Keratinocyte (primary cell): ENCODE measurements at regions not wholly inside any gene's neighbourhood (a gene's known extent, or its start where the extent isn't known, plus 50 kb on each side); places are given as distances from the start of the nearest gene placed in this dataset.

ENCODE experiments used
- DNase-seq: peaks from one replicate; pipeline ENCODE4 v3.0.0-alpha.2; 2011; ENCODE audit warnings: low read depth, missing footprints, low spot score
- FAIRE-seq: peaks from 2 replicates; lab custom pipeline; 2011; peaks lifted over from hg19 to GRCh38; lab: Jason Lieb, UNC
- H2AFZ ChIP-seq: 2 replicates; pipeline ENCODE4 v1.6.0; 2012; ENCODE audit warnings: low read length, control low read depth, inconsistent platforms; ENCODE audit not compliant: control insufficient read depth
- H3K27ac ChIP-seq: 2 replicates; pipeline ENCODE4 v1.5.1; 2011; ENCODE audit warnings: low read length; ENCODE audit not compliant: control insufficient read depth, insufficient read depth
- H3K27me3 ChIP-seq: 3 replicates; pipeline ENCODE4 v1.6.0; 2011; ENCODE audit warnings: low read length; ENCODE audit not compliant: control insufficient read depth, insufficient read depth; ENCODE audit errors: extremely low read depth
- H3K36me3 ChIP-seq, 2 experiments: 2 replicates in 1 of 2; 3 replicates in 1 of 2; pipeline ENCODE4 v1.5.1; 2011; ENCODE audit warnings: low read length in 2 of 2, mild to moderate bottlenecking in 1 of 2; ENCODE audit not compliant: control insufficient read depth in 2 of 2, insufficient read depth in 2 of 2; ENCODE audit errors: extremely low read depth in 1 of 2
- H3K4me1 ChIP-seq: 3 replicates; pipeline ENCODE4 v1.5.1; 2011; ENCODE audit warnings: low read length; ENCODE audit not compliant: control insufficient read depth, insufficient read depth; ENCODE audit errors: extremely low read depth
- H3K4me2 ChIP-seq: 3 replicates; pipeline ENCODE4 v1.6.0; 2011; ENCODE audit warnings: low read depth, low read length; ENCODE audit not compliant: control insufficient read depth, insufficient read depth; ENCODE audit errors: extremely low read depth
- H3K4me3 ChIP-seq, 3 experiments: fragments of 200-600 bp in 1 of 3; sonication (generic) in 1 of 3; 2 replicates in 2 of 3; 3 replicates in 1 of 3; pipeline ENCODE4 v1.5.1; 2011 to 2016; ENCODE audit warnings: low read length in 3 of 3, mild to moderate bottlenecking in 3 of 3, control low read depth in 2 of 3, inconsistent platforms in 1 of 3, low read depth in 1 of 3, mixed read lengths in 1 of 3, mixed run types in 1 of 3, moderate library complexity in 1 of 3; ENCODE audit not compliant: control insufficient read depth in 2 of 3, insufficient read depth in 2 of 3; ENCODE audit errors: extremely low read depth in 1 of 3
- H3K79me2 ChIP-seq: 2 replicates; pipeline ENCODE4 v1.6.0; 2012; ENCODE audit warnings: low read length; ENCODE audit not compliant: control insufficient read depth, insufficient read depth
- H3K9ac ChIP-seq: 3 replicates; pipeline ENCODE4 v1.6.0; 2011; ENCODE audit warnings: low read length; ENCODE audit not compliant: control insufficient read depth, insufficient read depth; ENCODE audit errors: extremely low read depth
- H3K9me1 ChIP-seq: 3 replicates; pipeline ENCODE4 v1.6.0; 2011; ENCODE audit warnings: low read length; ENCODE audit not compliant: control insufficient read depth, insufficient read depth; ENCODE audit errors: extremely low read depth
- H3K9me3 ChIP-seq: 2 replicates; pipeline ENCODE4 v1.5.1; 2012; ENCODE audit warnings: low read depth, low read length; ENCODE audit not compliant: control insufficient read depth
- H4K20me1 ChIP-seq: 3 replicates; pipeline ENCODE4 v1.6.0; 2011; ENCODE audit warnings: low read length; ENCODE audit not compliant: control insufficient read depth, insufficient read depth; ENCODE audit errors: extremely low read depth
- CTCF ChIP-seq, 3 experiments: IDR thresholded peaks in 1 of 3; conservative IDR thresholded peaks in 1 of 3; optimal IDR thresholded peaks in 1 of 3; 2 replicates in 2 of 3; 3 replicates in 1 of 3; pipeline versions ENCODE3 to v1.5.1; 2011; ENCODE audit warnings: low read length in 3 of 3, mild to moderate bottlenecking in 3 of 3, moderate library complexity in 2 of 3, control low read depth in 1 of 3, inconsistent platforms in 1 of 3; ENCODE audit not compliant: insufficient read depth in 2 of 3; ENCODE audit errors: extremely low read depth in 1 of 3
- EZH2 ChIP-seq: IDR thresholded peaks from one replicate; pipeline ENCODE4 v1.6.1; 2012; ENCODE audit warnings: inconsistent platforms, mild to moderate bottlenecking, low read length, moderate library complexity
- dilution Hi-C: fragments of 300-500 bp; cut with MboI; formaldehyde crosslinking; loops from one replicate; pipeline ENCODE4 v1.7.0; 2020; ENCODE audit warnings: low sequenced_read_pairs; ENCODE audit not compliant: extremely low pct_ligation_motif_present

- no peaks in the 10 kb centered on the region for H4K20me1 ChIP-seq
- H3K9ac ChIP-seq, result no peak overlapping the region
- peaks cover 3% of the 10 kb centered on the region for H3K9me3 ChIP-seq
- no peaks in the 10 kb centered on the region for H3K27me3 ChIP-seq
- no peaks in the 10 kb centered on the region for H3K79me2 ChIP-seq
- no peak overlapping the region for H3K4me3 ChIP-seq
- no peaks in the 10 kb centered on the region for H3K36me3 ChIP-seq
- FAIRE-seq (no peak), DNase-seq (no peak)
- no peak overlapping the region for H3K27ac ChIP-seq
- H3K9me1 ChIP-seq, result no peaks in the 10 kb centered on the region
- no peak overlapping the region for H2AFZ ChIP-seq
- no peak overlapping the region for H3K4me2 ChIP-seq
- dilution Hi-C loops, result no loop called here
- H3K4me1 ChIP-seq, result no peaks in the 10 kb centered on the region
- no peak for TF ChIP-seq EZH2
- TF ChIP-seq CTCF (optimal IDR thresholded peaks at IDR 0.05 in 1 of 3, IDR thresholded peaks at IDR 0.05 in 1 of 3, conservative IDR thresholded peaks at IDR 0.05 in 1 of 3; ENCODE audit: extremely low read depth in 1 of 3, insufficient read depth in 2 of 3, low read length in 3 of 3), result no peak
Measured at GRCh38 chr3:5666455-5666854, 478.9 kb downstream of the EDEM1 start.

GRCh38 chr3:5673521-5673920, 486.0 kb downstream of the EDEM1 start:
- H3K9me3 ChIP-seq, result no peaks in the 10 kb centered on the region
- H2AFZ ChIP-seq, result no peak overlapping the region
- no peak overlapping the region for H3K4me2 ChIP-seq
- no peaks in the 10 kb centered on the region for H4K20me1 ChIP-seq
- FAIRE-seq, result no peak
- TF ChIP-seq EZH2, result no peak
- no peak for TF ChIP-seq CTCF (optimal IDR thresholded peaks at IDR 0.05 in 1 of 3, IDR thresholded peaks at IDR 0.05 in 1 of 3, conservative IDR thresholded peaks at IDR 0.05 in 1 of 3; ENCODE audit: extremely low read depth in 1 of 3, insufficient read depth in 2 of 3, low read length in 3 of 3)
- H3K9me1 ChIP-seq, result no peaks in the 10 kb centered on the region
- no peak overlapping the region for H3K27ac ChIP-seq
- H3K27me3 ChIP-seq, result no peaks in the 10 kb centered on the region
- no peaks in the 10 kb centered on the region for H3K79me2 ChIP-seq
- no peak overlapping the region for H3K9ac ChIP-seq
- H3K4me3 ChIP-seq, result no peak overlapping the region
- H3K4me1 ChIP-seq, result no peaks in the 10 kb centered on the region
- dilution Hi-C loops, result no loop called here
- no peak for DNase-seq
- no peaks in the 10 kb centered on the region for H3K36me3 ChIP-seq
